Osteoblast (primary cell): ENCODE measurements at regions not wholly inside any gene's neighbourhood (a gene's known extent, or its start where the extent isn't known, plus 50 kb on each side); places are given as distances from the start of the nearest gene placed in this dataset.

Experiments used
- DNase-seq: peaks from one replicate; pipeline ENCODE4 v3.0.0; 2011; ENCODE audit warnings: low spot score, mixed read lengths; ENCODE audit not compliant: insufficient read length; ENCODE audit errors: missing footprints
- H2AFZ ChIP-seq: 2 replicates; pipeline ENCODE4 v1.6.0; 2011; ENCODE audit warnings: mild to moderate bottlenecking, low read length
- H3K27ac ChIP-seq: 2 replicates; pipeline ENCODE4 v1.5.1; 2011; ENCODE audit warnings: mild to moderate bottlenecking, low read depth, low read length, moderate library complexity
- H3K27me3 ChIP-seq: 2 replicates; pipeline ENCODE4 v1.6.0; 2012; ENCODE audit warnings: mild to moderate bottlenecking, control low read depth, inconsistent platforms, low read length, moderate library complexity; ENCODE audit not compliant: insufficient read depth
- H3K36me3 ChIP-seq: 2 replicates; pipeline ENCODE4 v1.5.1; 2011; ENCODE audit warnings: mild to moderate bottlenecking, low read length, control low read depth, moderate library complexity; ENCODE audit not compliant: insufficient read depth
- H3K4me1 ChIP-seq: 2 replicates; pipeline ENCODE4 v1.5.1; 2011; ENCODE audit warnings: mild to moderate bottlenecking, low read length, control low read depth, moderate library complexity; ENCODE audit not compliant: insufficient read depth
- H3K4me2 ChIP-seq: 2 replicates; pipeline ENCODE4 v1.6.0; 2011; ENCODE audit warnings: mild to moderate bottlenecking, low read length; ENCODE audit not compliant: insufficient read depth
- H3K4me3 ChIP-seq: fragments of 200-600 bp; sonication (generic); 3 replicates; pipeline ENCODE4 v1.5.1; 2012; ENCODE audit warnings: mild to moderate bottlenecking, low read length, inconsistent platforms; ENCODE audit not compliant: insufficient read depth
- H3K79me2 ChIP-seq: 2 replicates; pipeline ENCODE4 v1.6.0; 2012; ENCODE audit warnings: mild to moderate bottlenecking, low read length, control low read depth, inconsistent platforms; ENCODE audit not compliant: insufficient read depth
- H3K9me3 ChIP-seq: 2 replicates; pipeline ENCODE4 v1.5.1; 2011; ENCODE audit warnings: low read depth, low read length, control low read depth
- H4K20me1 ChIP-seq: 2 replicates; pipeline ENCODE4 v1.6.0; 2012; ENCODE audit warnings: mild to moderate bottlenecking, low read length, control low read depth; ENCODE audit not compliant: insufficient read depth
- CTCF ChIP-seq: IDR thresholded peaks from 2 replicates; pipeline ENCODE4 v1.5.1; 2011; ENCODE audit warnings: mild to moderate bottlenecking, low read depth, low read length, moderate library complexity; ENCODE audit errors: extremely low read depth

DNA sequence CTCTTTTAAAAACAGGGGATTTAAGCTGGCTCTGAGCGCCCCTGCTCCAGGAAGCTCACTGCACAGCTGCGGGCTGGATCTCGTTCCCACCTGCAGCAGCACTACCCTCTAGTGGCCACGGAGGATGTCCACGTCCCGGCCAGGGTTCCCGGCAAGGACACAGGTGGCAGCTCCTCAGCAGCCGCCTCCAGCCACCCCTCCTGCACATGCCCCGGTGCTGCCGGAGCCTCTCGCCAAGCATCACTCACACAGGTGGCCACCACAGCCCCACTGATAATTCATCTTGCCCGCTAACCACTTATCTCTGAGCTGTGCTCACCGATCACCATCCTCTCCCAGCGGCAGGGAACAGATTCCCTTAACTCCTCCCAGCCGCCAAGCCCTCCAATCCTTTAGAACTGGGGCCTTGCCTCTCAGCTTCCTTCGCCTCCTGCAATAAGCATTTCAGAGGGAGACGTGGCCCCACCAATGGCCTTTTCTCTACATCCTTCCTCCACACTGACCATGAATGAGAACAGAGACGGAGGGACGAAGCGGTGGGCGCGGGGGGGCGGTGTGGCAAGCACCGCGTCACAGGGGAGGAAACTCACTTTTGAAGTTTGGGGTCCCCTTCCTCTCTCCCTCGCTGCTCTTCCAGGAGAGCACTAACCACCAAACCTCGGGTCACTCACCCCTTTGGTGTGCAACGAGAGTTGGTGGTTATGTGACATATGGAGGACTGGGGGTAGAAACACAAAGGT lies 222.1 kb downstream of the RBFOX3 start:
- H3K79me2 ChIP-seq = no peaks in the 10 kb centered on the region
- no peak overlapping the region for H2AFZ ChIP-seq
- peak; percentile 59 for TF ChIP-seq CTCF
- H3K36me3 ChIP-seq = no peaks in the 10 kb centered on the region
- no peaks in the 10 kb centered on the region for H3K4me1 ChIP-seq
- no peak overlapping the region for H3K4me2 ChIP-seq
- H4K20me1 ChIP-seq = peaks cover 6% of the 10 kb centered on the region
- H3K27me3 ChIP-seq = peaks cover 27% of the 10 kb centered on the region
- H3K4me3 ChIP-seq = no peak overlapping the region
- no peaks in the 10 kb centered on the region for H3K9me3 ChIP-seq
- H3K27ac ChIP-seq = no peak overlapping the region
- DNase-seq = peak; percentile 96

DNA sequence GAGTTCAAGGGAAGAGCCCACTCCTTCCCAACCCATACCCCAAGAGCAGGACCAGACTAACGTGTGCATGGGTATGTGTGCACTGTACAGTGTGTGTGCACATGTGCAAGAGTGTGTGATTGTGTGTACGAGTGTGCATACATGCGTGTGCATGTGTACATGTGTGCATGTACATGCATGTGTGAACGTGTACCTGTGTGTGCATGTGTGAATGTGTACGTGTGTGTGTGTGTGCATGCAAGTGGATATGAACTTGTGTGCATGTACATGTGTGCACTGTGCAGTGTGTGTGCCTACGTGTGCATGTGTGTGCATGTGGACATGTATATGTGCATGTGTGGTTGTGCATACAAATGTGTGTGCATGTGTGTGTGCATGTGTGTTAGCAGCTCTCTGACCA lies 223.1 kb downstream of the RBFOX3 start:
- Histone ChIP-seq H3K36me3 (no peaks in the 10 kb centered on the region), H2AFZ (no peak overlapping the region), H3K4me1 (no peaks in the 10 kb centered on the region), H3K79me2 (no peaks in the 10 kb centered on the region), H4K20me1 (no peaks in the 10 kb centered on the region), H3K27ac (no peak overlapping the region), H3K9me3 (no peaks in the 10 kb centered on the region), H3K4me2 (no peak overlapping the region), H3K4me3 (no peak overlapping the region), H3K27me3 (peaks cover 23% of the 10 kb centered on the region)
- no peak for TF ChIP-seq CTCF
- no peak for DNase-seq

- no peaks in the 10 kb centered on the region for H3K9me3 ChIP-seq
- H4K20me1 ChIP-seq = no peaks in the 10 kb centered on the region
- no peak overlapping the region for H3K4me3 ChIP-seq
- H3K36me3 ChIP-seq = no peaks in the 10 kb centered on the region
- no peak for DNase-seq
- no peak overlapping the region for H3K4me2 ChIP-seq
- H3K27me3 ChIP-seq = peaks cover 8% of the 10 kb centered on the region
- no peak for TF ChIP-seq CTCF
- H3K4me1 ChIP-seq = no peaks in the 10 kb centered on the region
- no peak overlapping the region for H3K27ac ChIP-seq
- H3K79me2 ChIP-seq = no peaks in the 10 kb centered on the region
- no peak overlapping the region for H2AFZ ChIP-seq
Observed at GRCh38 chr17:79385962-79386563, 224.8 kb downstream of the RBFOX3 start.

- Histone ChIP-seq H3K27ac (no peak overlapping the region), H3K4me3 (no peak overlapping the region), H3K9me3 (no peaks in the 10 kb centered on the region), H3K79me2 (no peaks in the 10 kb centered on the region), H3K4me2 (no peak overlapping the region), H3K4me1 (no peaks in the 10 kb centered on the region), H2AFZ (no peak overlapping the region), H3K27me3 (peaks cover 6% of the 10 kb centered on the region), H4K20me1 (no peaks in the 10 kb centered on the region), H3K36me3 (no peaks in the 10 kb centered on the region)
- DNase-seq = no peak
- TF ChIP-seq CTCF = no peak
Observed at GRCh38 chr17:79382313-79382712, 228.5 kb downstream of the RBFOX3 start.
